Inflammatory macrophage treated with lipopolysaccharide for 1 hour (primary cell): ENCODE measurements at regions not wholly inside any gene's neighbourhood (a gene's known extent, or its start where the extent isn't known, plus 50 kb on each side); places are given as distances from the start of the nearest gene placed in this dataset.

ENCODE experiments used
- DNase-seq, 2 donors: peaks; one replicate each; pipeline ENCODE4 v3.0.0-alpha.2; 2020 to 2022

GRCh38 chr5:74140409-74140808 lies 500.1 kb downstream of the ENC1 start:
- DNase-seq: no peak

- DNase-seq: no peak
These were observed 500.9 kb downstream of the ENC1 start for GRCh38 chr5:74139589-74139988.

- DNase-seq: no peak
These were observed 501.8 kb downstream of the ENC1 start for GRCh38 chr5:74138721-74139120.

- DNase-seq: no peak
These were observed 504.2 kb downstream of the ENC1 start for GRCh38 chr5:74136276-74136825.

- DNase-seq: no peak
These were observed 505.5 kb downstream of the ENC1 start for GRCh38 chr5:74135033-74135432.

- DNase-seq: no peak
These were observed 506.5 kb downstream of the ARHGEF28 start for GRCh38 chr5:74132485-74132884.

GRCh38 chr5:74131250-74131649 lies 505.3 kb downstream of the ARHGEF28 start:
- no peak for DNase-seq

- no peak for DNase-seq
These were observed 504.3 kb downstream of the ARHGEF28 start for GRCh38 chr5:74130155-74130897.

- no peak for DNase-seq
These were observed 501.7 kb downstream of the ARHGEF28 start for GRCh38 chr5:74127381-74128320.

GRCh38 chr5:74126294-74126693 lies 500.3 kb downstream of the ARHGEF28 start:
- no peak for DNase-seq

GRCh38 chr5:74124826-74125225 lies 498.8 kb downstream of the ARHGEF28 start:
- DNase-seq: no peak

- no peak for DNase-seq
These were observed 497.9 kb downstream of the ARHGEF28 start for GRCh38 chr5:74123929-74124328.

- no peak for DNase-seq
These were observed 497.1 kb downstream of the ARHGEF28 start for GRCh38 chr5:74122979-74123590.

GRCh38 chr5:74122175-74122574 lies 496.2 kb downstream of the ARHGEF28 start:
- no peak for DNase-seq

- no peak for DNase-seq
These were observed 494.6 kb downstream of the ARHGEF28 start for GRCh38 chr5:74120585-74120984.

- DNase-seq: no peak
These were observed 492.1 kb downstream of the ARHGEF28 start for GRCh38 chr5:74118071-74118470.

GRCh38 chr5:74116984-74117383 lies 491.0 kb downstream of the ARHGEF28 start:
- DNase-seq: no peak

GRCh38 chr5:74116266-74116665 lies 490.3 kb downstream of the ARHGEF28 start:
- no peak for DNase-seq

- no peak for DNase-seq
These were observed 487.9 kb downstream of the ARHGEF28 start for GRCh38 chr5:74113927-74114326.

GRCh38 chr5:74113196-74113540 lies 487.2 kb downstream of the ARHGEF28 start:
- DNase-seq: no peak

GRCh38 chr5:74112372-74113195 lies 486.6 kb downstream of the ARHGEF28 start:
- DNase-seq: no peak

- no peak for DNase-seq
These were observed 485.8 kb downstream of the ARHGEF28 start for GRCh38 chr5:74111764-74112163.
